GM18505 (cell line): ENCODE measurements at regions not wholly inside any gene's neighbourhood (a gene's known extent, or its start where the extent isn't known, plus 50 kb on each side); places are given as distances from the start of the nearest gene placed in this dataset.

ENCODE experiments used
- ATAC-seq: cut with Tn5 transposase; IDR thresholded peaks from one replicate; pipeline ENCODE4 v1.9.1; 2021; ENCODE audit not compliant: unreplicated experiment
- POLR2A ChIP-seq: IDR thresholded peaks from 4 replicates; pipeline ENCODE4 v1.6.1; 2011; ENCODE audit warnings: borderline replicate concordance; ENCODE audit not compliant: insufficient read depth, insufficient read length; ENCODE audit errors: extremely low read depth

GRCh38 chr12:126346087-126346486 is 1280.9 kb downstream of the AACS start:
- ATAC-seq = no peak
- TF ChIP-seq POLR2A = no peak

GRCh38 chr12:126347421-126347820 is 1282.2 kb downstream of the AACS start:
- no peak for TF ChIP-seq POLR2A
- ATAC-seq = no peak

- no peak for ATAC-seq
- TF ChIP-seq POLR2A = no peak
These were observed 1284.1 kb downstream of the AACS start for GRCh38 chr12:126349383-126349782.

- TF ChIP-seq POLR2A = no peak
- no peak for ATAC-seq
These were observed 1288.4 kb downstream of the AACS start for GRCh38 chr12:126353604-126354003.

GRCh38 chr12:126354633-126355032 is 1289.4 kb downstream of the AACS start:
- no peak for ATAC-seq
- TF ChIP-seq POLR2A = no peak

- no peak for TF ChIP-seq POLR2A
- no peak for ATAC-seq
These were observed 1290.1 kb downstream of the AACS start for GRCh38 chr12:126355346-126355745.

DNA sequence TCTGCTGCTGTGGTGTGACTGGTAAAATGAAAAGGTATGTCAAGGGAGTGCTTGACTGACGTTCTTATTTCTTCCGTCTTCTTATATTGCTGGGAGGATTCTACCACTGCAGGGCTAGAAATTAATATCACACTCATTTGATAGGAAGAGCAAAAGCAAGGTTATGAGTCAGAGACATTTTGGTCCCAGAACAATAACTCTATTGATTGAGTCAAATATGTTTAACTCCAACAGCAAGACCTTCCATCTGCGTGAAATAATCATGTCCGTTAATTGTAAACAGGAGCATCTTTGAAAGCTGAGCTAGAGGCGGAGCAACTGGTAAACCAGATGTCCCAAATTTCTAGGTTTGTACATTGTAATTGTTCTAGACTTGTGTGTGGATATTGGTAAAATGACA is 1293.6 kb downstream of the AACS start:
- no peak for TF ChIP-seq POLR2A
- ATAC-seq = no peak

DNA sequence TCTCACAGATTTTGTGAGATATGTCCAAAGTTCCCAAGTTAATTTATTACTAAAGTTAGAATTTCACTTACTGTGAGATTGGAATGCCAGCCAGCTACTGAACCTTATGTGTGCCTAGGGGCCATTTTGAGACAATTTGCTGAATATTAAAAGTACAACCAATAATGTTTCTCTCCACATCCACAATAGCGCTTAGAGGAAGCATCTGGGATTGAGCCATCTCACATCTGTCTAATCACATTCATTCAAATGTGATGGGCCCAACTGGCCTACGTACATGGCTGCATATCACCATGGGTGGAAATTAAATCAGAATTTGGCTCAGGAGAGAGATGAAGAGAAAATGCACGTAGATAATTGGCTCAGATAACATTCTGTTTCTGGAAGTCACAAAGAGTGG is 1294.0 kb downstream of the AACS start:
- ATAC-seq = no peak
- TF ChIP-seq POLR2A = no peak

- no peak for ATAC-seq
- no peak for TF ChIP-seq POLR2A
These were observed 1296.6 kb downstream of the AACS start for GRCh38 chr12:126361804-126362203.

DNA sequence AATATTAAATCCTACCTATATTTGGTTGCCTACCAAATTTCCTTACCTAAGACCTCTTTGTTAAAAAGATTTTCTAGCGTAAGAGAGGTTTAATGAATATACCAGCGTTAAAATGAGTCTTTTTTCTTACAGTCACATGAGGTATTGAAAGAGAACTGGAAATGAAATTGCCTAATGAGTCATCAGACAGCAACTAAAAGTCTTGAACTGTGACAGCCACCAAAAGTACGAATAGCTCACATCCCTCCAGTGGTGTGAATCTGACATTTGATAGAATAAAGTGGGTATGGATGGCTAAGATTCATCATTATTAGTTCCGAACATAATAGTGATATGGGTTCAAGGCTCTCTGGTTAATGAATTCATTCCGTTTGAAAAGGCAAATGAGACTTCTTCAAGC is 1297.3 kb downstream of the AACS start:
- ATAC-seq = no peak

GRCh38 chr12:126362964-126363363 is 1297.7 kb downstream of the AACS start:
- no peak for ATAC-seq

More for the DNA sequence above, 1297.3 kb downstream of the AACS start:
- no peak for TF ChIP-seq POLR2A

DNA sequence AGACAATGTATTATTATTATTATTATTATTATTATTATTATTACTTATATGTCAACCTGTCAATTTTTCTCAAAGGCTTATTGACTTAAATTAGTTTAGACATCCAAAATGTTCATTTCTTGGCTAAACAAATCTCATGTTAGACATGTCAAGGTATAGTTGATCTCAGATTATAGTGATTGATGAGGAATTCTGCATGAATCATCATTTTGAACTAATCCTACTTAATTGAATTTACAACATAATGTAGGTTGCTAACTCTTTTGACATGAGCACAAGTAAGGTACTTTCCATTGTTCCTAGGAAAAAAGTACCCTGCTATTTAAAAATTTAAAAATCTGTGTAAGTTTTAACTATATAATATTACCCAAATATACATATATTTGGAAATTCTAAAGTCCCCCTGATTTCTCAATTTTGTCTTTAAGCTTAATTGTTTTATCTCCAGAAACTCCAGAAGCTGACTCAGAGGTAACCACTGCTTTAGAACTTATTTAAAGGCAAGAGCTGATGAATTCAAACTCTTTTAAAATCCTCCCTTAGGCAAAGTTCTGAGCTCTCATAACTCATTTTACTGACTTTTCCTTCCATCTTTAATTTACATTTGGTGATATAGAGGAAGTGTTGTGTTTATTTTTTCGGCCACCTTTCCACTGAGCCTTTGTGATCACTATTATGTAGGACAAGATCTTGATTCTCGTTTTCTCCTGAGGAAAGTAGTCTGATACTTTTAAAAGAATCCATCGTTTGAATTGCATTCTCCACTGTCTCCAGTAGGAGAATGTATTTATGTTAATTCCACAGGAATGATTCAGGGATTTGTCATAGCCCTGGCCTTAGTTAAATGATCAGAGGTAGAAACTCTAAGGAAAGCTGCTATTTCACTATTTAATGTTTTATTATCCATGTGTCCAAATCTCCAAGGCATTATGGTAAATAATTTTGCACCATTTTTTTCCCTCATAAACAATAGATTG is 1304.5 kb downstream of the AACS start:
- no peak for TF ChIP-seq POLR2A
- no peak for ATAC-seq

More at GRCh38 chr12:126362964-126363363, 1297.7 kb downstream of the AACS start:
- no peak for TF ChIP-seq POLR2A

DNA sequence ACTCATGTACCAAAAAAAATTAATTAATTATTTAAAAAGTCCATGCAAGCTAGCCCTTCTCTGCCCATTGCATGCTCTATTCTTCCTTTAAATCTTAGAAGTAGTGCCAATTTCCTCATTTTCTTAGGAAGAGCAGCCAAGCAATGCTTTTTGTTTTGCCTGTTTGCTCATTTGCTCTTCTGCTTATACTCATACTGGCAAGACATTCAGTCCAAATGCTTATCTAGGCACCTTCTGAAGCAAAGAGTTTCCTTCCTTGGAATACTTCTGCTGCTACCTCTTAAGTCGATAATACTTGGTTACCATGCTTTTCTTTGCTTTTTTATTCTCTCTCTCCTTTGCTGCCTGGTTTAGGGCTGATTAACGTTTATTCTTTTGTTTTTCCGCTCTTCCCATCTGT is 1318.3 kb downstream of the AACS start:
- no peak for ATAC-seq
- TF ChIP-seq POLR2A = no peak

DNA sequence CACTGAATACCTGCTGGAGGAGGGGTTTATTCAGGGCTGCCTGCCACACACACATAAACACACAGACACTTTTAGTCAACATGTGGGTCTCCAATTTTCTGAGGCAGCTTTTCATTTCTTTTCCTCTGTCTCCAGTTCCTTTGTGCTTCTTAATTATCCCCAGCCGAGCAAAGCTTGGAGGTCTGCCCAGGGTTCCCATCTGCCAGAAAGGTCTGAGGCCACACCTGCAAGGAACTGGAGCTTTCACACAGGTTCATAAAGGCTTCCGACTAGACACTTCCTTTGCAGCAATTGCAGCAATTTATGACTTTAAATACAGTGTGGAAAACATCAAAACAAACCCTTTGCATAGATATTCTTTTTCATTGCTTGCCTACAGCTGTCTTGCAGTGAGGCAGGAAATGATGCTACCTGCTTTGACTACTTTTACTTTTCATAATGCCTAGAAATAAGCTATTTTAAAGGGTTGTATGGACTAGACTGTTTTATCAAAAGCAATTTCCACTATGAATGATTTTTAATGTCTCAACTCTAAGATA is 1318.9 kb downstream of the AACS start:
- no peak for TF ChIP-seq POLR2A
- no peak for ATAC-seq

GRCh38 chr12:126385785-126386184 is 1320.5 kb downstream of the AACS start:
- ATAC-seq = no peak
- TF ChIP-seq POLR2A = no peak

- no peak for TF ChIP-seq POLR2A
- no peak for ATAC-seq
These were observed 1324.1 kb downstream of the AACS start for GRCh38 chr12:126389220-126389841.
